Endothelial cell of umbilical vein (primary cell): ENCODE measurements at regions not wholly inside any gene's neighbourhood (a gene's known extent, or its start where the extent isn't known, plus 50 kb on each side); places are given as distances from the start of the nearest gene placed in this dataset.

Experiments used
- BruUV-seq: library from RNA; stranded (reverse); fragments of 400-500 nt; replicated peaks from 2 replicates; lab custom pipeline; 2021; lab: Mats Ljungman, UMichigan
- CTCF ChIA-PET: fragments of 300-600, 350-600 bp; sonication (Branson Sonifier 250); formaldehyde crosslinking; loops from one replicate; lab custom pipeline; 2021; ENCODE audit warnings: antibody characterized with exemption, inconsistent platforms; lab: Charles Lee
- POLR2A ChIA-PET: fragments of 300-600, 350-600 bp; sonication (Branson Sonifier 250); formaldehyde crosslinking; loops from one replicate; lab custom pipeline; 2021; ENCODE audit warnings: antibody characterized with exemption, inconsistent platforms; lab: Charles Lee
- DNase-seq: peaks from one replicate; pipeline ENCODE4 v3.0.0-alpha.2; 2011; ENCODE audit warnings: low read depth, low spot score
- FAIRE-seq: peaks from 2 replicates; lab custom pipeline; 2011; peaks lifted over from hg19 to GRCh38; lab: Jason Lieb, UNC
- H2AFZ ChIP-seq: 2 replicates; pipeline ENCODE4 v1.6.0; 2012; ENCODE audit warnings: low read depth, low read length, control low read depth, inconsistent platforms
- H3K27ac ChIP-seq: 2 replicates; pipeline ENCODE4 v1.5.1; 2011; ENCODE audit warnings: low read depth, mild to moderate bottlenecking, control low read depth, low read length, moderate library complexity; ENCODE audit not compliant: insufficient read depth
- H3K27me3 ChIP-seq, 2 experiments: 2 replicates each; pipeline versions ENCODE4 v1.6.0 to v1.6.1; 2011; ENCODE audit warnings: low read length in 2 of 2, mixed read lengths in 1 of 2; ENCODE audit not compliant: control insufficient read depth in 2 of 2, insufficient read depth in 2 of 2
- H3K36me3 ChIP-seq, 2 experiments: 2 replicates in 1 of 2; 3 replicates in 1 of 2; pipeline ENCODE4 v1.5.1; 2011; ENCODE audit warnings: low read length in 2 of 2, mild to moderate bottlenecking in 1 of 2, moderate library complexity in 1 of 2; ENCODE audit not compliant: control insufficient read depth in 2 of 2, insufficient read depth in 2 of 2; ENCODE audit errors: extremely low read depth in 1 of 2
- H3K4me1 ChIP-seq: 3 replicates; pipeline ENCODE4 v1.5.1; 2011; ENCODE audit warnings: mild to moderate bottlenecking, low read length; ENCODE audit not compliant: control insufficient read depth, insufficient read depth; ENCODE audit errors: extremely low read depth
- H3K4me2 ChIP-seq: 2 replicates; pipeline ENCODE4 v1.6.1; 2011; ENCODE audit warnings: low read length, control low read depth, mixed read lengths; ENCODE audit not compliant: insufficient read depth
- H3K4me3 ChIP-seq, 3 experiments: fragments of 200-600 bp in 1 of 3; sonication (generic), shearing (Covaris generic) in 1 of 3; replicated peaks in 1 of 3; 2 replicates each; pipeline ENCODE4 v1.5.1; 2011 to 2016; ENCODE audit warnings: control low read depth in 3 of 3, low read length in 3 of 3, mild to moderate bottlenecking in 2 of 3, inconsistent platforms in 1 of 3, low read depth in 1 of 3, moderate library complexity in 1 of 3; ENCODE audit not compliant: insufficient read depth in 1 of 3
- H3K79me2 ChIP-seq: 2 replicates; pipeline ENCODE4 v1.6.0; 2012; ENCODE audit warnings: low read length, inconsistent platforms; ENCODE audit not compliant: control insufficient read depth, insufficient read depth
- H3K9ac ChIP-seq: replicated peaks from 2 replicates; pipeline ENCODE3; 2011; ENCODE audit warnings: low read length, control low read depth; ENCODE audit not compliant: insufficient read depth; ENCODE audit errors: extremely low read depth
- H3K9me1 ChIP-seq: replicated peaks from 3 replicates; pipeline ENCODE4 v1.6.0; 2011; ENCODE audit warnings: mild to moderate bottlenecking, low read length; ENCODE audit not compliant: control insufficient read depth, insufficient read depth; ENCODE audit errors: extremely low read depth
- H3K9me3 ChIP-seq: replicated peaks from 2 replicates; pipeline ENCODE4 v1.5.1; 2012; ENCODE audit warnings: low read length, inconsistent platforms; ENCODE audit not compliant: control insufficient read depth, insufficient read depth
- H4K20me1 ChIP-seq: replicated peaks from 2 replicates; pipeline ENCODE3; 2011; ENCODE audit warnings: mild to moderate bottlenecking, low read length; ENCODE audit not compliant: control insufficient read depth, insufficient read depth; ENCODE audit errors: extremely low read depth
- CTCF ChIP-seq, 2 donors: IDR thresholded peaks; 1 replicate in 1 of 2; 2 replicates in 1 of 2; pipeline ENCODE4 v1.5.1; 2011; ENCODE audit warnings: low read length in 2 of 2, mild to moderate bottlenecking in 2 of 2, moderate library complexity in 2 of 2, control low read depth in 1 of 2, inconsistent platforms in 1 of 2, low read depth in 1 of 2; ENCODE audit not compliant: insufficient read depth in 1 of 2; ENCODE audit errors: extremely low read depth in 1 of 2
- EZH2 ChIP-seq: IDR thresholded peaks from 2 replicates; pipeline ENCODE4 v1.6.1; 2012; ENCODE audit warnings: borderline replicate concordance, low read depth, mild to moderate bottlenecking, moderate library complexity, low read length, inconsistent platforms; ENCODE audit not compliant: severe bottlenecking
- FOS ChIP-seq: IDR thresholded peaks from 2 replicates; pipeline ENCODE4 v1.6.1; 2011; ENCODE audit warnings: mild to moderate bottlenecking, low read length, moderate library complexity, borderline replicate concordance; ENCODE audit not compliant: insufficient read depth
- GATA2 ChIP-seq: IDR thresholded peaks from 2 replicates; pipeline ENCODE4 v1.7.0; 2011; ENCODE audit warnings: low read depth, mild to moderate bottlenecking, moderate library complexity, mixed read lengths, low read length; ENCODE audit not compliant: insufficient read length, insufficient read depth
- JUN ChIP-seq: IDR thresholded peaks from 2 replicates; pipeline ENCODE4 v1.6.1; 2011; ENCODE audit warnings: borderline replicate concordance, low read depth; ENCODE audit not compliant: insufficient read length, insufficient read depth
- MAX ChIP-seq: IDR thresholded peaks from 2 replicates; pipeline ENCODE4 v1.6.1; 2011; ENCODE audit not compliant: insufficient read depth, insufficient read length
- MYC ChIP-seq: IDR thresholded peaks from one replicate; pipeline ENCODE4 v1.6.1; 2011; ENCODE audit warnings: mild to moderate bottlenecking, low read depth, low read length
- POLR2A ChIP-seq: IDR thresholded peaks from 2 replicates; pipeline ENCODE4 v1.6.1; 2012; ENCODE audit warnings: low read depth, mild to moderate bottlenecking, control low read depth, low read length
- POLR2AphosphoS5 ChIP-seq: IDR thresholded peaks from 2 replicates; pipeline ENCODE4 v1.6.1; 2012; ENCODE audit warnings: low read depth, mild to moderate bottlenecking, control low read depth, low read length, moderate library complexity; ENCODE audit not compliant: insufficient read depth
- dilution Hi-C: fragments of 300-500 bp; cut with MboI; formaldehyde crosslinking; loops from one replicate; pipeline ENCODE4 v1.15.0; 2019; ENCODE audit warnings: low sequenced_read_pairs; ENCODE audit not compliant: extremely low pct_ligation_motif_present
- intact Hi-C: fragments of 100-400 bp; cut with micrococcal nuclease; formaldehyde crosslinking; loops from one replicate; pipeline ENCODE4 v1.10.0; 2022

- Histone ChIP-seq H3K27ac (no peak overlapping the region), H3K79me2 (no peaks in the 10 kb centered on the region), H2AFZ (no peak overlapping the region), H4K20me1 (no peaks in the 10 kb centered on the region), H3K36me3 (no peaks in the 10 kb centered on the region), H3K9me1 (no peaks in the 10 kb centered on the region), H3K27me3 (no peaks in the 10 kb centered on the region), H3K9ac (no peak overlapping the region), H3K4me3 (no peak overlapping the region), H3K9me3 (no peaks in the 10 kb centered on the region), H3K4me2 (no peak overlapping the region), H3K4me1 (no peaks in the 10 kb centered on the region)
- no peak for TF ChIP-seq MYC
- TF ChIP-seq POLR2AphosphoS5, result no peak
- TF ChIP-seq CTCF (IDR thresholded peaks at IDR 0.05; ENCODE audit: extremely low read depth in 1 of 2, insufficient read depth in 1 of 2, low read depth in 1 of 2, low read length in 2 of 2), result no peak
- TF ChIP-seq FOS, result no peak
- TF ChIP-seq GATA2, result no peak
- TF ChIP-seq JUN, result no peak
- TF ChIP-seq POLR2A, result no peak
- TF ChIP-seq EZH2, result no peak
- no peak for TF ChIP-seq MAX
- no TSS peak for BruUV-seq
- dilution Hi-C loops (no loop called here), intact Hi-C loops (no loop called here)
- POLR2A ChIA-PET, result no interaction called here
- CTCF ChIA-PET, result interaction anchor here (0.9 kb wide), 1 partner anchor 24 kb away, joined by 3 read pairs; no protein-coding TSS in a partner anchor
- DNase-seq, result no peak
- FAIRE-seq, result no peak
These were observed 188.3 kb upstream of the ZRANB2 start for GRCh38 chr1:71269179-71269578.
